ENCODE measurements at regions not wholly inside any gene's neighbourhood (a gene's known extent, or its start where the extent isn't known, plus 50 kb on each side); places are given as distances from the start of the nearest gene placed in this dataset.

GRCh38 chr13:106859533-106859904 is 291.6 kb upstream of the ARGLU1 start:
- TF ChIP-seq CTCF (IDR thresholded peaks at IDR 0.05) (no peak), POLR2A (IDR thresholded peaks at IDR 0.05) (no peak)
